ENCODE measurements at regions not wholly inside any gene's neighbourhood (a gene's known extent, or its start where the extent isn't known, plus 50 kb on each side); places are given as distances from the start of the nearest gene placed in this dataset.
A peak's percentile ranks its signal among the peaks of the same experiment; 100 is the strongest.
"Not testable (repeated sequence)": the region's sequence is repeated elsewhere in the genome, so short reads cannot be mapped to it uniquely, and the experiment has no call there.

DNA sequence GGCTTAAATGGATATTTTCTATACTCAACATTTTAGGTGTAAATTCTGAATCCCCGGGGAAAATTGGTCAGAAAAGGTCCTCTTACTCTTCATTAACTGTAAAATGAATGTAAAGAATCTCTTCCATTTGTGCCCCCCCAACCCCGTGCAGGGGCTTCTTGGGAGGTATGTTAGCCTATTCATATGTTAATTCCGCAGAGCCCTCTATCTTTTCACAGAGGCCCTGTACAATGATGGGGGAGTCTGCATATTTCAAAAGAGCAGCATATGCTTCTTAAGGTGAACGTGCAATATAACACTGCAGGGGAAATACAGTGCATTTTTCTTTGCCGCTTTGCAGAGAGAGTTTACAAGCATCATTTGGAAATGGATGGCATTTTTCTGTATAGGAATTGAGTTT is 88.5 kb upstream of the CXorf66 start:
- no peak for DNase-seq

GRCh38 chrX:140050906-140051305 is 85.6 kb upstream of the CXorf66 start:
- DNase-seq: peak; percentile 0

- peak; percentile 49 for DNase-seq
Observed at GRCh38 chrX:140040386-140040785, 75.1 kb upstream of the CXorf66 start.

DNA sequence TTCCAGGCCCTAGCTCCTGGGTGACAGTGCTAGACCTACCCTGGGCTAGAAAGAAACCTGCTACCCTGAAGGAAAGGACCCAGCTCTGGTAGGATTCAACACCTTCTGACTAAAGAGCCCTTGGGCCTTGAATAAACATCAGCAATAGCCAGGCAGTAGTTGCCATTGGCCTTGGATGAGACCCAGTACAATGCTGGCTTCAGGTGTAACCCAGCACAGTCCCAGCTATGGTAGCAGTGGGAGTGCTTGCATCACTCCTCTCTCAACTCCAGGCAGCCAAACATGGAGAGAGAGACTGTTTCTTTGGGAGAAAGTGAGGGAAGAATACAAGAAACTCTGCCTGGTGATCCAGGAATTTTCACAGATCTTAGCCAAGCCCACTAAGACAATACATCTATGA is 73.5 kb upstream of the CXorf66 start:
- no peak for DNase-seq

DNA sequence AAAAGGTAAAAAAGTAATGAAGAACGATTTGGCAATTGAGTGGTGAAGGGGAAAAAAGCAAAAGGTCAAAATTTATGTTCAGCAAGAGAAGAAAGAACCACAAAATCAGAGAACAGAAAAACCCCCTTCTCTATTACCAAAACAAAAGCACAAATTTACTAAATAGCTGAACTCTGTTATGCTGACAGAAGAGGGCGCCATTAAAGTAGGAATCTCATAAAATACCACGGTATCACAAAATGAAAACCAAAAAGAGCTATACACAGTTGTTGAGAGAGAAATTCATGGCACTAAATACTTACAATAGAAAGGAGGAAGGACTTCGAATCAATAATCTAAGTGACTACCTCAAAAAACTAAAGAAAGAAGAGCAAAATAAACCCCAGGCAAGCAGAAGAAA is 69.6 kb upstream of the CXorf66 start:
- DNase-seq: peak; percentile 47

DNA sequence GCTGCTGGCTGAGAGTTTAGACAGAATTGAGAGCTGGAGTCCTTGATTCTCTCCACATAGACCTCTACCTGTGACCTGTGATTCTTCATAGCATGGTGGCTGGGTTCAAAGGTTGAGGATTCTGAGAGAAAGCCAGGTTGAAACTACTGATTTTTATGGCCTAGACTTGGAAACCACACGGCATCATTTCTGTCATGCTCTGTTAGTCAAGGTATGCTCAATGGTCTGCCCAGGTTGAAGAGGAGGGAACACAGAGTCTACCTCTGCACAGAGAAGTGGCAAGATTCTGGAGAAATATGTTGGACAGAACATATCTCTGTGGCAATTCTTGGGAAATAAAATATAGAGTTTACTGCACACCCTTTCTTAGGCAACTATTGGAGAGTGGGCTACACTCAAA is 57.2 kb upstream of the CXorf66 start:
- DNase-seq: no peak

DNA sequence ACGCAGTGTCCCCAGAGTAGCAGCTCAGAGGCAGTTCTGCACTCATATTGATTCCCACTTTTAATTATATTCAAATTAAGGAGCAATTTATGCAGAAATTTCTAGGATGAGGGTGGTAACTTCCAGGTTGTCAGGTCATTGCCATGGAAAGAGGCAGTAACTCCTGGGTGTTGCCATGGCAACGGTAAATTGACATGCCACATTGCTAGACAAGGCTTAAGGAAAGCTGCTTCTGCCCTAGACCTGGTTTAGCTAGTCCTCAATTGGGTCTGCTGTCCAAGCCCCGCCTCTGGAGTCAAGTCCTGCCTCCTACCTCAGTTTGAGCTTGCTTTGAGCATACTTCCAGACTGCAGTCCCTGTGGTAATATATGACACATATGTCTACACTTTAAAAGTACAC is 53.8 kb upstream of the CXorf66 start:
- not testable (repeated sequence) for DNase-seq

Data from OCI-M1 (cell line).